ENCODE measurements at regions not wholly inside any gene's neighbourhood (a gene's known extent, or its start where the extent isn't known, plus 50 kb on each side); places are given as distances from the start of the nearest gene placed in this dataset.

GRCh38 chr2:120528693-120529076, 182.7 kb downstream of the INHBB start:
- no peaks in the 10 kb centered on the region for H3K9me3 ChIP-seq
- TF ChIP-seq CTCF (IDR thresholded peaks at IDR 0.05): no peak
- H3K4me1 ChIP-seq: peaks cover 0 to 22% (median 7%) of the 10 kb centered on the region in 4 donors
- H3K4me3 ChIP-seq: no peak overlapping the region
- no peak overlapping the region for H3K27ac ChIP-seq
- H3K36me3 ChIP-seq: no peaks in the 10 kb centered on the region
- H3K27me3 ChIP-seq: no peaks in the 10 kb centered on the region
- intact Hi-C loops (cut with DNase I; ENCODE audit: low total_unique reads): no loop called here
- DNase-seq: no peak

- peaks cover 0 to 23% (median 4%) of the 10 kb centered on the region in 4 donors for H3K4me1 ChIP-seq
- no peak overlapping the region for H3K4me3 ChIP-seq
- DNase-seq: no peak
- no peaks in the 10 kb centered on the region for H3K27me3 ChIP-seq
- TF ChIP-seq CTCF (IDR thresholded peaks at IDR 0.05): no peak
- H3K36me3 ChIP-seq: no peaks in the 10 kb centered on the region
- intact Hi-C loops (cut with DNase I; ENCODE audit: low total_unique reads): loop anchor here (10.0 kb wide), 1 partner anchor 86 kb away; no protein-coding TSS in a partner anchor
- no peaks in the 10 kb centered on the region for H3K9me3 ChIP-seq
- no peak overlapping the region for H3K27ac ChIP-seq
Measured at GRCh38 chr2:120530781-120531180, 184.8 kb downstream of the INHBB start.

- Histone ChIP-seq H3K27ac (peak overlapping the region in 1 of 2 donors; percentile 12), H3K4me1 (peaks cover 0 to 23% (median 4%) of the 10 kb centered on the region in 4 donors), H3K36me3 (no peaks in the 10 kb centered on the region), H3K9me3 (no peaks in the 10 kb centered on the region), H3K4me3 (no peak overlapping the region), H3K27me3 (no peaks in the 10 kb centered on the region)
- no peak for TF ChIP-seq CTCF (IDR thresholded peaks at IDR 0.05)
- intact Hi-C loops (cut with DNase I; ENCODE audit: low total_unique reads): loop anchor here (10.0 kb wide), 1 partner anchor 87 kb away; no protein-coding TSS in a partner anchor
- DNase-seq: no peak
Measured at GRCh38 chr2:120531365-120531764, 185.4 kb downstream of the INHBB start.

- DNase-seq: peak; percentile 65 to 81
- intact Hi-C loops (cut with DNase I; ENCODE audit: low total_unique reads): loop anchor here (10.0 kb wide), 1 partner anchor 87 kb away; no protein-coding TSS in a partner anchor
- peak overlapping the region; percentile 12 to 32 for H3K27ac ChIP-seq
- peaks cover 0 to 23% (median 4%) of the 10 kb centered on the region in 4 donors for H3K4me1 ChIP-seq
- no peak overlapping the region for H3K4me3 ChIP-seq
- H3K36me3 ChIP-seq: no peaks in the 10 kb centered on the region
- H3K9me3 ChIP-seq: no peaks in the 10 kb centered on the region
- TF ChIP-seq CTCF (IDR thresholded peaks at IDR 0.05): no peak
- no peaks in the 10 kb centered on the region for H3K27me3 ChIP-seq
Measured at GRCh38 chr2:120531863-120532600, 186.1 kb downstream of the INHBB start.

GRCh38 chr2:120533625-120534024, 187.7 kb downstream of the INHBB start:
- intact Hi-C loops (cut with DNase I; ENCODE audit: low total_unique reads): loop anchor here (10.0 kb wide), 1 partner anchor 89 kb away; no protein-coding TSS in a partner anchor
- Histone ChIP-seq H3K4me1 (peaks cover 0 to 23% (median 4%) of the 10 kb centered on the region in 4 donors), H3K27ac (peak overlapping the region in 1 of 2 donors; percentile 12), H3K27me3 (no peaks in the 10 kb centered on the region), H3K4me3 (no peak overlapping the region), H3K9me3 (no peaks in the 10 kb centered on the region), H3K36me3 (no peaks in the 10 kb centered on the region)
- TF ChIP-seq CTCF (IDR thresholded peaks at IDR 0.05): no peak
- DNase-seq: no peak

Data from tibial artery (tissue), 4 donors.